Osteoblast (primary cell): ENCODE measurements at regions not wholly inside any gene's neighbourhood (a gene's known extent, or its start where the extent isn't known, plus 50 kb on each side); places are given as distances from the start of the nearest gene placed in this dataset.
"Not testable (repeated sequence)": the region's sequence is repeated elsewhere in the genome, so short reads cannot be mapped to it uniquely, and the experiment has no call there.

ENCODE experiments used
- DNase-seq: peaks from one replicate; pipeline ENCODE4 v3.0.0; 2011; ENCODE audit warnings: low spot score, mixed read lengths; ENCODE audit not compliant: insufficient read length; ENCODE audit errors: missing footprints
- H2AFZ ChIP-seq: 2 replicates; pipeline ENCODE4 v1.6.0; 2011; ENCODE audit warnings: mild to moderate bottlenecking, low read length
- H3K27ac ChIP-seq: 2 replicates; pipeline ENCODE4 v1.5.1; 2011; ENCODE audit warnings: mild to moderate bottlenecking, low read depth, low read length, moderate library complexity
- H3K27me3 ChIP-seq: 2 replicates; pipeline ENCODE4 v1.6.0; 2012; ENCODE audit warnings: mild to moderate bottlenecking, control low read depth, inconsistent platforms, low read length, moderate library complexity; ENCODE audit not compliant: insufficient read depth
- H3K36me3 ChIP-seq: 2 replicates; pipeline ENCODE4 v1.5.1; 2011; ENCODE audit warnings: mild to moderate bottlenecking, low read length, control low read depth, moderate library complexity; ENCODE audit not compliant: insufficient read depth
- H3K4me1 ChIP-seq: 2 replicates; pipeline ENCODE4 v1.5.1; 2011; ENCODE audit warnings: mild to moderate bottlenecking, low read length, control low read depth, moderate library complexity; ENCODE audit not compliant: insufficient read depth
- H3K4me2 ChIP-seq: 2 replicates; pipeline ENCODE4 v1.6.0; 2011; ENCODE audit warnings: mild to moderate bottlenecking, low read length; ENCODE audit not compliant: insufficient read depth
- H3K4me3 ChIP-seq: fragments of 200-600 bp; sonication (generic); 3 replicates; pipeline ENCODE4 v1.5.1; 2012; ENCODE audit warnings: mild to moderate bottlenecking, low read length, inconsistent platforms; ENCODE audit not compliant: insufficient read depth
- H3K79me2 ChIP-seq: 2 replicates; pipeline ENCODE4 v1.6.0; 2012; ENCODE audit warnings: mild to moderate bottlenecking, low read length, control low read depth, inconsistent platforms; ENCODE audit not compliant: insufficient read depth
- H3K9me3 ChIP-seq: 2 replicates; pipeline ENCODE4 v1.5.1; 2011; ENCODE audit warnings: low read depth, low read length, control low read depth
- H4K20me1 ChIP-seq: 2 replicates; pipeline ENCODE4 v1.6.0; 2012; ENCODE audit warnings: mild to moderate bottlenecking, low read length, control low read depth; ENCODE audit not compliant: insufficient read depth
- TF ChIP-seq, protein P1 (sequence below): IDR thresholded peaks from 2 replicates; pipeline ENCODE4 v1.5.1; 2011; ENCODE audit warnings: mild to moderate bottlenecking, low read depth, low read length, moderate library complexity; ENCODE audit errors: extremely low read depth

DNA sequence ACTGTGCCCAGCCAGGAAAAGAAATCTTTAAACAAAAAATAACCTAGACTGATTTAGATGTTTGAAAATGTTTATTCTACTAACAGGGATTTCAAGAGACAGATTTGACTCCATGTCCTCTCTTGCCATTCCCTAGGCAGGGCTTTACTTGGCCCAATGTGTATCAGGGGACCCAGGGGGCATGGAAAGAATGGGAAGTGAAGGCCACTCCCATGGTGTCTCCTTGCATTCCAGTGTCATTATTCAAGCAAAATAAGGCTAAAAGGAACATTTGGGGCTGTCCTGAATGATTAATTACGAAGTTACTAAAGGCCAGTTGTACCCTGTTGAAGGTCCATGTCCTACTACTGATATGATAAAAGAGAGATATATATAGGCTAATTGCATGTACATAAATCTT lies 151.9 kb upstream of the ATF7IP start:
- Histone ChIP-seq H3K27ac (no peak overlapping the region), H3K4me2 (no peak overlapping the region), H3K4me3 (no peak overlapping the region)

DNA sequence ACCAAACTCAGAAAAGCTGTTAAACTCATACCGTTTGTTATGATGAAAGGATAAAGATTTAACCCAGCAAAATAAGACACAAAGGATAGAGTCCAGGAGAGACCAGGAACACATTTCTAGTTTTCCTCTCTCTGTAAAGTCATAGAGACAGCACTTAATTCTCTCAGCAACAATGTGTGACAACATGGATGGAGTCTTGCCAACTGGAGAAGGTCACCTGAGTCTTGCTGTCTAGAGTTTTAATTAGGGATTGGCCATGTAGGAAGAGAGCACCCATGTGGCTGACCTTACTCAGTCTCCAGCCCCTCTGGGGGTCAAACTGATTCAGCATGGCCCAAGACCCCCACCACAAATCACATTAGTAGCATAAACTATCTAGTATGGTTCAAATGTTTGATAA lies 151.0 kb upstream of the ATF7IP start:
- Histone ChIP-seq H3K4me1 (peaks cover 3% of the 10 kb centered on the region), H3K79me2 (no peaks in the 10 kb centered on the region), H3K4me3 (no peak overlapping the region), H3K36me3 (no peaks in the 10 kb centered on the region), H3K9me3 (no peaks in the 10 kb centered on the region), H3K27ac (no peak overlapping the region), H3K27me3 (no peaks in the 10 kb centered on the region), H3K4me2 (no peak overlapping the region), H2AFZ (no peak overlapping the region), H4K20me1 (no peaks in the 10 kb centered on the region)
- DNase-seq, result no peak
- TF ChIP-seq, protein P1, sequence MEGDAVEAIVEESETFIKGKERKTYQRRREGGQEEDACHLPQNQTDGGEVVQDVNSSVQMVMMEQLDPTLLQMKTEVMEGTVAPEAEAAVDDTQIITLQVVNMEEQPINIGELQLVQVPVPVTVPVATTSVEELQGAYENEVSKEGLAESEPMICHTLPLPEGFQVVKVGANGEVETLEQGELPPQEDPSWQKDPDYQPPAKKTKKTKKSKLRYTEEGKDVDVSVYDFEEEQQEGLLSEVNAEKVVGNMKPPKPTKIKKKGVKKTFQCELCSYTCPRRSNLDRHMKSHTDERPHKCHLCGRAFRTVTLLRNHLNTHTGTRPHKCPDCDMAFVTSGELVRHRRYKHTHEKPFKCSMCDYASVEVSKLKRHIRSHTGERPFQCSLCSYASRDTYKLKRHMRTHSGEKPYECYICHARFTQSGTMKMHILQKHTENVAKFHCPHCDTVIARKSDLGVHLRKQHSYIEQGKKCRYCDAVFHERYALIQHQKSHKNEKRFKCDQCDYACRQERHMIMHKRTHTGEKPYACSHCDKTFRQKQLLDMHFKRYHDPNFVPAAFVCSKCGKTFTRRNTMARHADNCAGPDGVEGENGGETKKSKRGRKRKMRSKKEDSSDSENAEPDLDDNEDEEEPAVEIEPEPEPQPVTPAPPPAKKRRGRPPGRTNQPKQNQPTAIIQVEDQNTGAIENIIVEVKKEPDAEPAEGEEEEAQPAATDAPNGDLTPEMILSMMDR, result no peak

More for the DNA sequence above, 151.9 kb upstream of the ATF7IP start:
- Histone ChIP-seq H3K9me3 (no peaks in the 10 kb centered on the region), H3K36me3 (no peaks in the 10 kb centered on the region), H3K79me2 (no peaks in the 10 kb centered on the region), H2AFZ (no peak overlapping the region), H3K27me3 (no peaks in the 10 kb centered on the region), H3K4me1 (peaks cover 3% of the 10 kb centered on the region), H4K20me1 (no peaks in the 10 kb centered on the region)
- TF ChIP-seq, protein P1, result no peak
- no peak for DNase-seq

DNA sequence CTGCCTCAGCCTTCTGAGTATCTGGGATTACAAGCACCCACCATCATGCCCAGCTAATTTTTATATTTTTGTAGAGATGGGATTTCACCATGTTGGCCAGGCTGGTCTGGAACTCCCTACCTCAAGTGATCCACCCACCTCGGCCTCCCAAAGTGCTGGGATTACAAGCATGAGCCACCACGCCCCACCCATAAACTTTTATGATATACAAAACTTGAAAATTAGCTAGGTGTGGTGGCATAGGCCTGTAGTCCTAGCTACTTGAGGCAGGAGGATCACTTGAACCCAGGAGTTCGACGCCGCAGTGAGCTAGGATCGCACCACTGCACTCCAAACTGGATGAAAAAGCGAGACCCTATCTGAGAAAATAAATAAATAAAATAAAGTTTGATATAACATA lies 149.5 kb upstream of the ATF7IP start:
- not testable (repeated sequence) for H3K36me3 ChIP-seq, H3K27ac ChIP-seq, H3K27me3 ChIP-seq, H3K9me3 ChIP-seq, H3K79me2 ChIP-seq, H4K20me1 ChIP-seq, DNase-seq, H3K4me1 ChIP-seq, H3K4me3 ChIP-seq
- Histone ChIP-seq H2AFZ (peak overlapping the region; percentile 85), H3K4me2 (peak overlapping the region; percentile 68)

DNA sequence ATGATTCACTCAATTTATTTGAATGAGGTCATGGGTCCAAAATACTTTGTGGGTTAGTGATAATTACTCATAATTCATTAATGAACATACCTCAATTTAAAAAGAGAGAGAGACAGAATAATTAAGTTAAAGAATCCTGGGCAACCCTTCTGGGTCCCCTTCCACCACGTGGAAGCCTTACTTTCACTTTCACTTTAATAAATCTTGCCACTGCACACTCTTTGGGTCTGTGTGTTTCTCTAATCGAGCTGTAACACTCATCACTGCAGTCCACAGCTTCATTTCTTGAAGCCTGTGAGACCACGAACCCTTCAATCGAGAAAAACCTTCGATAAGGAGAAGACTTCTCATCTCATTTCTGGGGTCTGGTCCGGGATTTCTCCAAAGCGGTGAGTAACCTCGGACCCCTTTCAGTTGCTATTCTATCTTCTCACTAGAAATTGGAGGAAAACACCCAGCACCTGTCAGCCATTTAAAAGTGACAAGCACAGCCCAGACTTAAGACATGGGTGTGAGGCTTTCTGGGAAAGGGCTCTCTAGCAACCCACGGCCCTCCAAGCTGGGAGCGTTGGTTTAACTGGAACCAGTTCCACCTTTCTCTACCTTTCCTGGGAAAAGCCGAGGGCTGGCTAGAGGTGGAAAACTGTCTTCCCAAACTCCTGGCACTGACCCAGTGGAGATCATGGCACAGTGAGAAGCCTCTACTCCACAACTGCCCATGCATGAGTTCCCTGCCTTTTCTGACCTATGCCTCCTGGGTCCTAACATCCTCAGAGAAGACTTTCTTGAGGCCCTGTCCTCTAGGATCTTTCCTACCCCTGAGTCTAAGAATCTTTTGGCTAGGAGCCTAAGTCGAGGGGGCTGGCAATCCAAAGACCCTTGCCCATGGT lies 148.8 kb upstream of the ATF7IP start:
- DNase-seq, result no peak
- H3K79me2 ChIP-seq, result no peaks in the 10 kb centered on the region
- H3K4me3 ChIP-seq, result peak overlapping the region; percentile 51
- H3K27me3 ChIP-seq, result no peaks in the 10 kb centered on the region
- no peaks in the 10 kb centered on the region for H3K36me3 ChIP-seq
- peaks cover 3% of the 10 kb centered on the region for H3K4me1 ChIP-seq
- H3K27ac ChIP-seq, result no peak overlapping the region
- no peaks in the 10 kb centered on the region for H3K9me3 ChIP-seq
- H2AFZ ChIP-seq, result peak overlapping the region; percentile 85
- TF ChIP-seq, protein P1, result no peak
- peak overlapping the region; percentile 68 for H3K4me2 ChIP-seq
- no peaks in the 10 kb centered on the region for H4K20me1 ChIP-seq
